ENCODE measurements at regions not wholly inside any gene's neighbourhood (a gene's known extent, or its start where the extent isn't known, plus 50 kb on each side); places are given as distances from the start of the nearest gene placed in this dataset.
"Not testable (repeated sequence)": the region's sequence is repeated elsewhere in the genome, so short reads cannot be mapped to it uniquely, and the experiment has no call there.

DNA sequence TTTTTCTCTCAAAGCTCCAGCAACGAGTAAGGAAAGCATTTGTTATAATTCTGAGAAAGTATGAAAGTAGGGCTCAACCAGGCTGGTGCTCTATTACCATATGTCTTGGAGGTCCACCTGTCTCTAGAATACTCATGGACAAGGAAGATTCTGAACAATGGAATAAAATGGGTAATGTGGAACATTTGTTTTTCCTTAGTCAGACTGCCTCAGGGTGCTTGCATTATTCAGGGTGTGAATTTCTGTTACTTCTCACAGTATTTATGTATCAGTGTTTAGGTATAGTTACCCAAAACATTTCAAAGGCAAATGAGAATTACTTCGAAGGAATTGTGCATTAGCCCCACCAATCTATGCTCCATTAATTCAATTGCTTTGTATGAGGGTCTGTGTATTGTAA is 586.2 kb upstream of the CITED2 start:
- DNase-seq (no peak), ATAC-seq (no peak)
- H3K9me3 ChIP-seq (ENCODE audit: control insufficient read depth, low read length, poor library complexity, severe bottlenecking): no peaks in the 10 kb centered on the region
- Mint-ChIP-seq H3K4me3 (no peak overlapping the region), H3K36me3 (ENCODE audit: low read depth) (peaks cover 2% of the 10 kb centered on the region), H3K4me1 (no peaks in the 10 kb centered on the region), H3K27ac (no peak overlapping the region), H3K27me3 (no peaks in the 10 kb centered on the region)

DNA sequence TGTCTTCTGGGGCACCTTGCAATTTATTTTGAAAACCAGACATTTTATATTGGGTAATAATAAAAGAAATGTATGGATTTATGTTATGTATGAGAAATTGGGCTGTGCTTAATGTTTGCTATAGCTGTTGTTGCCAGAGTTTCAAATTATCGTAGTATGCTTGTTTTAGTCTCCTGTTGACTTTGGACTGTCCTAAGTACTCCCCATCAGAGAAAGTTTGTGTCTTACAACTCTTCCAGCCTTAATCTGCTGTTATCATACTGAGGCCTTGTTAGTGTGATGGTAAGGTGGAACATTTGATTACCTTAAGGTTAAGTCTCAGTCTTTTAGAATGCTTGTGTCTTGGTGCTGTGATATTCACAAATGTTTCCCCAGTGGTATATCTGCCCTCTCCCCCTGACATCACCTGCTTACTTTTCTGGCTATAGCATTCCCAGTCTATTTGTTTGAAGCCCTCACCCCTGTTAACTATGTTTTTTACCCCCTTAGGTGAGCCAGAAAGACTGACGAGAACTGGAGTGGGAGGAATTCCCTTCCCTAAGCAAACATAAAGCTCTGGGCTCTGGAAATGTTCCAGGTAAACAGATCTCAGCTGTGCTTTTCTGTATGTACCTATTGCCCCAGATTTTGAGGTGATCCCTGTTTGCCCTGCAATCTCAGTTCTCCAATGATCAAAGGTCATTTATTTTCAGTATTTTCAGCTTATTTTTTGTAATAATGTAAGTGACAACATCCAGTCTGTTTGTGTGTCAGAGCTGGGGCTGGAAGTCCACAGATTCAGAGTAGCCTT is 581.1 kb upstream of the CITED2 start:
- no peak for ATAC-seq
- no peaks in the 10 kb centered on the region for H3K9me3 ChIP-seq (ENCODE audit: control insufficient read depth, low read length, poor library complexity, severe bottlenecking)
- no peak for DNase-seq
- Mint-ChIP-seq H3K4me1 (no peaks in the 10 kb centered on the region), H3K27me3 (no peaks in the 10 kb centered on the region), H3K27ac (no peak overlapping the region), H3K36me3 (ENCODE audit: low read depth) (peaks cover 2% of the 10 kb centered on the region), H3K4me3 (no peak overlapping the region)

DNA sequence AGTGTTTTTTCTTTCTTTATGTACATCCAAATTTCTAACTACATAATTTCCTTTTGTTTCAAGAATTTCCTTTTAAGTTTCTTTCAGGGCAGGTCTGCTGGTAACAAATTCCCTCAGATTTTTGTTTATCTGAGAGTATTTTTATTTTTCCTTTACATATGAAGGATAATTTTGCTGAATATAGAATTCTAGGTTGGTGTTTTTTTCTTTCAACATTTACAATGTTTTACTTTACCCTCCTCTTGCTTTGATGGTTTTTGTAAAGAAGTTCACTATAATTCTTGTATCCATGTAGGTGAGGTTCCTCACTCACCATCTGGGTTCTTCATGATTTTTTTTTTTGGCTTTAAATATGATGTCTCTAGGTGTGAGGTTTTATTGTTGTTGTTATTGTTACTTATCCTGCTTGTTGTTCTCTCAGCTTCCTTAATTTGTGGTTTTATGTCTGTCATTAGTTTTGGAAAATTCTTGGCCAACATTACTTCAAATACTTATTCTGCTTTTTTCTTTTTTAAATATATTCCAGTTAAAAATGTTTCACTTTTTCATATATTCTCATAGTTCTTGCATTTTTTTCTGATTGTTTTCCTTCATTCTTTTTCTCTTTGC is 580.1 kb upstream of the CITED2 start:
- H3K27ac Mint-ChIP-seq: no peak overlapping the region
- H3K9me3 ChIP-seq (ENCODE audit: control insufficient read depth, low read length, poor library complexity, severe bottlenecking): no peaks in the 10 kb centered on the region
- H3K4me1 Mint-ChIP-seq: no peaks in the 10 kb centered on the region
- ATAC-seq (no peak), DNase-seq (no peak)
- H3K4me3 Mint-ChIP-seq: no peak overlapping the region
- no peaks in the 10 kb centered on the region for H3K27me3 Mint-ChIP-seq
- H3K36me3 Mint-ChIP-seq (ENCODE audit: low read depth): peaks cover 2% of the 10 kb centered on the region

GRCh38 chr6:139953780-139954179 is 579.3 kb upstream of the CITED2 start:
- H3K27ac Mint-ChIP-seq; ATAC-seq; H3K36me3 Mint-ChIP-seq (ENCODE audit: low read depth); H3K9me3 ChIP-seq (ENCODE audit: control insufficient read depth, low read length, poor library complexity, severe bottlenecking); H3K4me1 Mint-ChIP-seq; H3K4me3 Mint-ChIP-seq; DNase-seq; H3K27me3 Mint-ChIP-seq: not testable (repeated sequence)

GRCh38 chr6:139951172-139951571 is 576.7 kb upstream of the CITED2 start:
- no peaks in the 10 kb centered on the region for H3K9me3 ChIP-seq (ENCODE audit: control insufficient read depth, low read length, poor library complexity, severe bottlenecking)
- peaks cover 1% of the 10 kb centered on the region for H3K36me3 Mint-ChIP-seq (ENCODE audit: low read depth)
- DNase-seq: no peak
- no peak overlapping the region for H3K4me3 Mint-ChIP-seq
- ATAC-seq: no peak
- H3K27ac Mint-ChIP-seq: no peak overlapping the region
- H3K27me3 Mint-ChIP-seq: no peaks in the 10 kb centered on the region
- H3K4me1 Mint-ChIP-seq: no peaks in the 10 kb centered on the region

GRCh38 chr6:139944976-139945375 is 570.5 kb upstream of the CITED2 start:
- H3K36me3 Mint-ChIP-seq (ENCODE audit: low read depth): peaks cover 2% of the 10 kb centered on the region

DNA sequence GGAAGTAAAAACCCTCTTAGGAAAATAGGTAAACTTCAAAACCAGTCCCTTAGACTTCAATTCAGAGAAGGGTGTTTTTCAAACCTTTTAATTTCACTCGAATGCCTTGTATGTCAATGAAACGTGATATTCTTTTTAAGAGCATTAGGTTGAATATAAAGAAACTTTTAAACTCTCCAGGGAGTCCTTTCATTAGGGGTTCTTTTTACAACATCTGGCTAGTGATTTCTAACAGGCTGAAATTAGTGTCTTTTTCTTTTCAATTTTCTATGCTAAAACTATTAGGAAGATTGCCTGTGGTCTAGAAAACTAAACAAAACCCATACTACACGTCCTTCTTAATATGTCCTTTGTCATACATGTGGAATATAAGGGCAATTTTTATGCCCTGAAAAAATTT is 569.7 kb upstream of the CITED2 start:
- Mint-ChIP-seq H3K4me1 (no peaks in the 10 kb centered on the region), H3K27me3 (peaks cover 16% of the 10 kb centered on the region), H3K4me3 (no peak overlapping the region), H3K36me3 (ENCODE audit: low read depth) (peaks cover 2% of the 10 kb centered on the region), H3K27ac (no peak overlapping the region)
- ATAC-seq (no peak), DNase-seq (no peak)
- no peaks in the 10 kb centered on the region for H3K9me3 ChIP-seq (ENCODE audit: control insufficient read depth, low read length, poor library complexity, severe bottlenecking)

More at GRCh38 chr6:139944976-139945375, 570.5 kb upstream of the CITED2 start:
- Mint-ChIP-seq H3K27ac (no peak overlapping the region), H3K4me1 (no peaks in the 10 kb centered on the region), H3K27me3 (peaks cover 16% of the 10 kb centered on the region), H3K4me3 (no peak overlapping the region)
- no peak for DNase-seq
- no peaks in the 10 kb centered on the region for H3K9me3 ChIP-seq (ENCODE audit: control insufficient read depth, low read length, poor library complexity, severe bottlenecking)
- ATAC-seq: no peak

GRCh38 chr6:139943391-139943790 is 568.9 kb upstream of the CITED2 start:
- H3K4me3 Mint-ChIP-seq: no peak overlapping the region
- no peak for DNase-seq
- H3K36me3 Mint-ChIP-seq (ENCODE audit: low read depth): peaks cover 2% of the 10 kb centered on the region
- H3K27ac Mint-ChIP-seq: no peak overlapping the region
- no peak for ATAC-seq
- no peaks in the 10 kb centered on the region for H3K9me3 ChIP-seq (ENCODE audit: control insufficient read depth, low read length, poor library complexity, severe bottlenecking)
- peaks cover 16% of the 10 kb centered on the region for H3K27me3 Mint-ChIP-seq
- no peaks in the 10 kb centered on the region for H3K4me1 Mint-ChIP-seq

GRCh38 chr6:139942331-139942730 is 567.9 kb upstream of the CITED2 start:
- no peak for ATAC-seq
- Mint-ChIP-seq H3K36me3 (ENCODE audit: low read depth) (peaks cover 2% of the 10 kb centered on the region), H3K4me3 (no peak overlapping the region), H3K4me1 (no peaks in the 10 kb centered on the region), H3K27me3 (peaks cover 16% of the 10 kb centered on the region), H3K27ac (no peak overlapping the region)
- no peak for DNase-seq
- H3K9me3 ChIP-seq (ENCODE audit: control insufficient read depth, low read length, poor library complexity, severe bottlenecking): no peaks in the 10 kb centered on the region

DNA sequence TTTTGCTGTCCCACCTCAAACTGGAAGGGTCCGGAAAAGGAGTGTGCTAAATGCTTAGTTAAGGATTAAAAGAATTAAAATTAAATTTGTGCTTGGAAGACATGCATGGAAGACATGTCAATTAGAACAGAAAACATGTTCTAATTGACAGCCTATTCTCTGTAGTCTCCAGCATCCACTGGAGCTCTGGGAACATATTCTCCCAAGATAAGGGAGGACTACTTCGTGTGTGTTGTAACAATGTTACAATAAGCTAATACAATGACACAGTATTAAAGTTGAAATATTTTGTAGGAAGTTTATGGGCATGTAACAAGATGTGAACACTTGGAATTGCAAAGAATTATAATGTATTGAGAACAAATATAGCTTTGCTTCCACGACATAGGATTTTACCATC is 567.4 kb upstream of the CITED2 start:
- no peaks in the 10 kb centered on the region for H3K9me3 ChIP-seq (ENCODE audit: control insufficient read depth, low read length, poor library complexity, severe bottlenecking)
- Mint-ChIP-seq H3K4me1 (no peaks in the 10 kb centered on the region), H3K36me3 (ENCODE audit: low read depth) (peaks cover 2% of the 10 kb centered on the region), H3K27me3 (peaks cover 16% of the 10 kb centered on the region), H3K4me3 (no peak overlapping the region), H3K27ac (no peak overlapping the region)
- no peak for ATAC-seq
- no peak for DNase-seq

DNA sequence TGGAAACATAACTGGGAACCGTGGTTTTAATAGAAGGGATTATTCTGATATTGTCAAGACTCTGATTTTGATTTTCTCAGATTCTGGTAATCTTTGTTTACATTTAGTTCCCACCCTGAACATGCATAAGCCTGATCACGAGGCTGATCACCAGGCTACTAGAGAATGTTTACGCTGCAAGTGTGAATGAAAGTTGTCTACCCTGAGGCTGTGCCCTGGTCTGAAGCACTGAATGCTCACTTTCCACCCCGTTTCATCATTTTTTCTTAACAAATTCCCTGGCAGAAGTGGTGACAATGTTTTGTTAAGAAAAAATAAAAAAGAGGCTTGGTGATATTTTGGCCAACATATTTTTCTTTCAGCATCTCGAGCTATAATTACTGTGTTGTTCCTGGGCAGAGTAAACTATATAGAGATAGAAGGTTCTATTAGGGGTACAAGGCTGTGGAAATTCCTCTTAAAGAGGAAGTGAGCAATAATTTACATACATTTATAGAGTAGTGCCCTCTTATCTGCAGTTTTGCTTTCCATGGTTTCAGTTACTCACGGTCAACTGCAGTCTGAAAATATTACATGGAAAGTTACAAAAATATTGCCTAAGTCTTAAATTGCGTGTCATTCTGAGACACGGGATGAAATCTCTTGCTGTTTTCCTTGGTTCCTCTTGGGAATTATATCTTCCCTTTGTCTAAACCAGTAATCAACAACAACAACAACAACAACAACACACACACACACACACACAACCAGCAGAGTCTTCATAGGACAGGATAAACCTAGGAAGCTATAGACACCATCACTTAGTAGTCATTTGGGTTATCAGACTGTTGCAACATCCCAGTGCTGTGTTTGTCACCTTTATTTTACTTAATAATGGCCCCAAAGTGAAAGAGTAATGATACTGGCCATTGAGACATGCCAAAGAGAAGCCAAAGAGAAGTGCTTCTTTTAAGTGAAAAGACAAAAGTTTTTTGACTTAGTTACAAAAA is 566.6 kb upstream of the CITED2 start:
- H3K27me3 Mint-ChIP-seq: peaks cover 16% of the 10 kb centered on the region
- no peak for ATAC-seq

GRCh38 chr6:139939189-139939979 is 564.9 kb upstream of the CITED2 start:
- H3K27ac Mint-ChIP-seq: no peak overlapping the region
- no peak for DNase-seq
- H3K9me3 ChIP-seq (ENCODE audit: control insufficient read depth, low read length, poor library complexity, severe bottlenecking): no peaks in the 10 kb centered on the region
- no peak for ATAC-seq
- H3K27me3 Mint-ChIP-seq: peaks cover 9% of the 10 kb centered on the region
- no peak overlapping the region for H3K4me3 Mint-ChIP-seq
- peaks cover 2% of the 10 kb centered on the region for H3K36me3 Mint-ChIP-seq (ENCODE audit: low read depth)
- no peaks in the 10 kb centered on the region for H3K4me1 Mint-ChIP-seq

More for the DNA sequence above, 566.6 kb upstream of the CITED2 start:
- DNase-seq: no peak
- no peak overlapping the region for H3K4me3 Mint-ChIP-seq
- H3K4me1 Mint-ChIP-seq: no peaks in the 10 kb centered on the region
- H3K9me3 ChIP-seq (ENCODE audit: control insufficient read depth, low read length, poor library complexity, severe bottlenecking): no peaks in the 10 kb centered on the region
- peaks cover 2% of the 10 kb centered on the region for H3K36me3 Mint-ChIP-seq (ENCODE audit: low read depth)
- no peak overlapping the region for H3K27ac Mint-ChIP-seq

All from T-helper 17 cell (primary cell).